OCI-LY7 (cell line): ENCODE measurements at regions not wholly inside any gene's neighbourhood (a gene's known extent, or its start where the extent isn't known, plus 50 kb on each side); places are given as distances from the start of the nearest gene placed in this dataset.

Source experiments
- BruUV-seq: library from RNA; stranded (reverse); fragments of 400-500 nt; replicated peaks from 2 replicates; lab custom pipeline; 2021; lab: Mats Ljungman, UMichigan
- CTCF ChIA-PET: fragments of 300-600 bp; sonication (Branson Sonifier 250); formaldehyde crosslinking; loops from one replicate; lab custom pipeline; 2022; ENCODE audit warnings: antibody characterized with exemption; ENCODE audit not compliant: unreplicated experiment; lab: Charles Lee
- POLR2A ChIA-PET: fragments of 300-600 bp; sonication (Branson Sonifier 250); formaldehyde crosslinking; loops from one replicate; lab custom pipeline; 2022; ENCODE audit warnings: antibody characterized with exemption; lab: Charles Lee
- DNase-seq: peaks from one replicate; pipeline ENCODE4 v3.0.0-alpha.2; 2015; ENCODE audit warnings: low spot score
- H2AFZ ChIP-seq: fragments of 200-600 bp; sonication (generic), shearing (Covaris generic); 2 replicates; pipeline ENCODE4 v1.6.1; 2014; ENCODE audit warnings: mild to moderate bottlenecking, antibody characterized with exemption, low read length, moderate library complexity
- H3K27ac ChIP-seq: fragments of 200-600 bp; sonication (generic); 2 replicates; pipeline ENCODE4 v1.5.1; 2014; ENCODE audit warnings: mixed run types, low read depth, mild to moderate bottlenecking, moderate library complexity, low read length, inconsistent platforms; ENCODE audit not compliant: poor library complexity, severe bottlenecking
- H3K36me3 ChIP-seq: fragments of 200-600 bp; sonication (generic); 2 replicates; pipeline ENCODE4 v1.6.1; 2014; ENCODE audit warnings: mild to moderate bottlenecking, antibody characterized with exemption, low read length, moderate library complexity, mixed read lengths; ENCODE audit not compliant: insufficient read depth
- H3K4me1 ChIP-seq: fragments of 200-600 bp; sonication (generic); 2 replicates; pipeline ENCODE4 v1.5.1; 2014; ENCODE audit warnings: mild to moderate bottlenecking, low read length; ENCODE audit not compliant: insufficient read depth, poor library complexity, severe bottlenecking
- H3K4me2 ChIP-seq: fragments of 200-600 bp; sonication (generic); 2 replicates; pipeline ENCODE4 v1.6.1; 2014; ENCODE audit warnings: mild to moderate bottlenecking, low read length
- H3K4me3 ChIP-seq: fragments of 200-600 bp; sonication (generic); 2 replicates; pipeline ENCODE4 v1.5.1; 2014; ENCODE audit warnings: mild to moderate bottlenecking, low read depth, low read length; ENCODE audit not compliant: poor library complexity, severe bottlenecking
- H3K79me2 ChIP-seq: fragments of 200-600 bp; sonication (generic); 2 replicates; pipeline ENCODE4 v1.6.1; 2016; ENCODE audit warnings: low read depth, mild to moderate bottlenecking, low read length, moderate library complexity, mixed read lengths; ENCODE audit not compliant: insufficient read depth
- H3K9me2 ChIP-seq: fragments of 200-600 bp; sonication (generic); 2 replicates; pipeline ENCODE4 v1.6.1; 2016; ENCODE audit warnings: mild to moderate bottlenecking, low read length, mixed read lengths; ENCODE audit not compliant: insufficient read depth
- H3K9me3 ChIP-seq: fragments of 200-600 bp; sonication (generic); 2 replicates; pipeline ENCODE4 v1.6.1; 2014; ENCODE audit warnings: mild to moderate bottlenecking, mixed run types, low read length, mixed read lengths
- H4K20me1 ChIP-seq: fragments of 200-600 bp; sonication (generic); 2 replicates; pipeline ENCODE4 v1.6.1; 2014; ENCODE audit warnings: mild to moderate bottlenecking, antibody characterized with exemption, low read length, moderate library complexity, mixed read lengths; ENCODE audit not compliant: insufficient read depth
- CTCF ChIP-seq: fragments of 200-600 bp; sonication (generic); conservative IDR thresholded peaks from 2 replicates; pipeline ENCODE4 v1.5.1; 2014; ENCODE audit warnings: mild to moderate bottlenecking, antibody characterized with exemption, low read length, moderate library complexity, mixed read lengths
- EZH2phosphoT487 ChIP-seq: fragments of 200-600 bp; sonication (generic); IDR thresholded peaks from 2 replicates; pipeline ENCODE4 v1.6.1; 2018; ENCODE audit warnings: low read depth, borderline replicate concordance, mild to moderate bottlenecking, mixed run types, antibody characterized with exemption, low read length, moderate library complexity, mixed read lengths
- intact Hi-C: fragments of 100-400 bp; cut with micrococcal nuclease; formaldehyde crosslinking; loops from one replicate; pipeline ENCODE4 v1.10.0; 2022; ENCODE audit not compliant: unreplicated experiment

- Histone ChIP-seq H4K20me1 (no peaks in the 10 kb centered on the region), H3K4me2 (no peak overlapping the region), H3K4me3 (no peak overlapping the region), H3K9me3 (no peaks in the 10 kb centered on the region), H3K9me2 (no peaks in the 10 kb centered on the region), H2AFZ (no peak overlapping the region), H3K27ac (no peak overlapping the region), H3K4me1 (no peaks in the 10 kb centered on the region), H3K36me3 (no peaks in the 10 kb centered on the region), H3K79me2 (no peaks in the 10 kb centered on the region)
- DNase-seq, result no peak
- intact Hi-C loops, result no loop called here
- CTCF ChIA-PET, result no interaction called here
- POLR2A ChIA-PET, result interaction anchor here (0.7 kb wide), 1 partner anchor 42 kb away, joined by 3 read pairs; no protein-coding TSS in a partner anchor
- no TSS peak for BruUV-seq
- TF ChIP-seq CTCF (no peak), EZH2phosphoT487 (no peak)
Measured at GRCh38 chr2:104420953-104421352, 433.0 kb upstream of the POU3F3 start.

GRCh38 chr2:104425850-104426595 is 427.9 kb upstream of the POU3F3 start:
- BruUV-seq, result no TSS peak
- Histone ChIP-seq H3K4me1 (no peaks in the 10 kb centered on the region), H4K20me1 (no peaks in the 10 kb centered on the region), H3K79me2 (no peaks in the 10 kb centered on the region), H3K27ac (no peak overlapping the region), H3K9me3 (no peaks in the 10 kb centered on the region), H3K36me3 (no peaks in the 10 kb centered on the region), H3K4me2 (no peak overlapping the region), H3K9me2 (no peaks in the 10 kb centered on the region), H3K4me3 (no peak overlapping the region), H2AFZ (no peak overlapping the region)
- DNase-seq, result no peak
- TF ChIP-seq EZH2phosphoT487, result no peak
- TF ChIP-seq CTCF, result no peak
- intact Hi-C loops, result no loop called here
- ChIA-PET CTCF (no interaction called here), POLR2A (no interaction called here)

- ChIA-PET CTCF (no interaction called here), POLR2A (no interaction called here)
- Histone ChIP-seq H3K4me2 (no peak overlapping the region), H3K9me3 (no peaks in the 10 kb centered on the region), H3K79me2 (no peaks in the 10 kb centered on the region), H2AFZ (no peak overlapping the region), H3K4me3 (no peak overlapping the region), H3K4me1 (no peaks in the 10 kb centered on the region), H3K27ac (no peak overlapping the region), H3K36me3 (no peaks in the 10 kb centered on the region), H3K9me2 (no peaks in the 10 kb centered on the region), H4K20me1 (no peaks in the 10 kb centered on the region)
- TF ChIP-seq CTCF (no peak), EZH2phosphoT487 (no peak)
- intact Hi-C loops, result no loop called here
- BruUV-seq, result no TSS peak
- DNase-seq, result no peak
Measured at GRCh38 chr2:104428155-104428554, 425.8 kb upstream of the POU3F3 start.
